Nephron (organoid): ENCODE measurements at regions not wholly inside any gene's neighbourhood (a gene's known extent, or its start where the extent isn't known, plus 50 kb on each side); places are given as distances from the start of the nearest gene placed in this dataset.

Experiments
- H3K27ac Mint-ChIP-seq, 3 experiments: 2 replicates each; pipeline ENCODE4 v1.8.0; 2020; ENCODE audit warnings: mixed read lengths in 3 of 3, mild to moderate bottlenecking in 2 of 3, moderate library complexity in 1 of 3
- H3K27me3 Mint-ChIP-seq: 2 replicates; pipeline ENCODE4 v1.8.0; 2021; ENCODE audit warnings: low read depth, mild to moderate bottlenecking, moderate library complexity, mixed read lengths
- H3K36me3 Mint-ChIP-seq: 2 replicates; pipeline ENCODE4 v1.8.0; 2020; ENCODE audit warnings: low read depth, mixed read lengths
- H3K4me1 Mint-ChIP-seq: 2 replicates; pipeline ENCODE4 v1.8.0; 2020; ENCODE audit warnings: mixed read lengths
- H3K4me3 Mint-ChIP-seq, 3 experiments: 2 replicates each; pipeline ENCODE4 v1.8.0; 2020; ENCODE audit warnings: mild to moderate bottlenecking in 3 of 3, mixed read lengths in 3 of 3, moderate library complexity in 2 of 3
- H3K9me3 Mint-ChIP-seq: 2 replicates; pipeline ENCODE4 v1.8.0; 2020; ENCODE audit warnings: mixed read lengths
- TF ChIP-seq, protein P1 (sequence below), 3 experiments: fragments of 200-600 bp; sonication (generic); IDR thresholded peaks; one replicate each; pipeline ENCODE4 v1.5.0; 2021; ENCODE audit warnings: antibody characterized with exemption in 3 of 3; ENCODE audit not compliant: unreplicated experiment in 3 of 3

- Mint-ChIP-seq H3K27ac (no peak overlapping the region), H3K36me3 (no peaks in the 10 kb centered on the region)
These were observed 437.2 kb downstream of the HINT1 start for GRCh38 chr5:130727830-130728229.

GRCh38 chr5:130724658-130725057, 440.4 kb downstream of the HINT1 start:
- H3K27me3 Mint-ChIP-seq = no peaks in the 10 kb centered on the region
- H3K27ac Mint-ChIP-seq = no peak overlapping the region

More at GRCh38 chr5:130727830-130728229, 437.2 kb downstream of the HINT1 start:
- no peak overlapping the region for H3K4me3 Mint-ChIP-seq
- peaks cover 10% of the 10 kb centered on the region for H3K9me3 Mint-ChIP-seq
- H3K4me1 Mint-ChIP-seq = no peaks in the 10 kb centered on the region
- no peaks in the 10 kb centered on the region for H3K27me3 Mint-ChIP-seq
- TF ChIP-seq, protein P1, sequence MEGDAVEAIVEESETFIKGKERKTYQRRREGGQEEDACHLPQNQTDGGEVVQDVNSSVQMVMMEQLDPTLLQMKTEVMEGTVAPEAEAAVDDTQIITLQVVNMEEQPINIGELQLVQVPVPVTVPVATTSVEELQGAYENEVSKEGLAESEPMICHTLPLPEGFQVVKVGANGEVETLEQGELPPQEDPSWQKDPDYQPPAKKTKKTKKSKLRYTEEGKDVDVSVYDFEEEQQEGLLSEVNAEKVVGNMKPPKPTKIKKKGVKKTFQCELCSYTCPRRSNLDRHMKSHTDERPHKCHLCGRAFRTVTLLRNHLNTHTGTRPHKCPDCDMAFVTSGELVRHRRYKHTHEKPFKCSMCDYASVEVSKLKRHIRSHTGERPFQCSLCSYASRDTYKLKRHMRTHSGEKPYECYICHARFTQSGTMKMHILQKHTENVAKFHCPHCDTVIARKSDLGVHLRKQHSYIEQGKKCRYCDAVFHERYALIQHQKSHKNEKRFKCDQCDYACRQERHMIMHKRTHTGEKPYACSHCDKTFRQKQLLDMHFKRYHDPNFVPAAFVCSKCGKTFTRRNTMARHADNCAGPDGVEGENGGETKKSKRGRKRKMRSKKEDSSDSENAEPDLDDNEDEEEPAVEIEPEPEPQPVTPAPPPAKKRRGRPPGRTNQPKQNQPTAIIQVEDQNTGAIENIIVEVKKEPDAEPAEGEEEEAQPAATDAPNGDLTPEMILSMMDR (IDR thresholded peaks at IDR 0.05; ENCODE audit: unreplicated experiment in 3 of 3) = no peak

DNA sequence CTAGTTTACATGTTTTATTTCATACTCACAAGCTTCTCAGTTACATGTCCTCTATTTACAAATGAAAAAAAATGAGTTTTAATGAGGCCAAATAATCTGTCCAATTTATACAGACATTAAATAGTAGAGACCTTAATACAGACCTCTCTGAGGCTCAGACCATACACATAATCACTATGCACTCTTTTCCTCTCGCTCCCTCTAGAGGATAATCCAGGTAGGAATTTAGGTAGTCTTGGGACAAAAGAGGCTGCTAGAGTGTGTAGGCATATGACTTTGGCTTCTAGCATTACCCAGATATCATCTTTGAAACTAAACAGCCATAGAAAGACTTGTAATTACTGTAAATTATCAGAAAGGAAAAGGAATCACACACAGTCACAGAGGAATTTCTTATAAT, 444.7 kb downstream of the HINT1 start:
- no peak overlapping the region for H3K27ac Mint-ChIP-seq
- H3K4me1 Mint-ChIP-seq = no peaks in the 10 kb centered on the region
- no peak overlapping the region for H3K4me3 Mint-ChIP-seq
- H3K36me3 Mint-ChIP-seq = no peaks in the 10 kb centered on the region
- TF ChIP-seq, protein P1 (IDR thresholded peaks at IDR 0.05; ENCODE audit: unreplicated experiment in 3 of 3) = peak; percentile 57 to 63 (median 58)
- no peaks in the 10 kb centered on the region for H3K27me3 Mint-ChIP-seq
- H3K9me3 Mint-ChIP-seq = no peaks in the 10 kb centered on the region

More at GRCh38 chr5:130724658-130725057, 440.4 kb downstream of the HINT1 start:
- Mint-ChIP-seq H3K4me3 (no peak overlapping the region), H3K4me1 (no peaks in the 10 kb centered on the region), H3K9me3 (no peaks in the 10 kb centered on the region), H3K36me3 (no peaks in the 10 kb centered on the region)
- TF ChIP-seq, protein P1 (IDR thresholded peaks at IDR 0.05; ENCODE audit: unreplicated experiment in 3 of 3) = no peak

GRCh38 chr5:130715541-130715940, 449.5 kb downstream of the HINT1 start:
- H3K27ac Mint-ChIP-seq = no peak overlapping the region
- H3K4me3 Mint-ChIP-seq = no peak overlapping the region
- TF ChIP-seq, protein P1 (IDR thresholded peaks at IDR 0.05; ENCODE audit: unreplicated experiment in 3 of 3) = no peak
- H3K36me3 Mint-ChIP-seq = no peaks in the 10 kb centered on the region
- H3K9me3 Mint-ChIP-seq = no peaks in the 10 kb centered on the region
- H3K27me3 Mint-ChIP-seq = no peaks in the 10 kb centered on the region
- no peaks in the 10 kb centered on the region for H3K4me1 Mint-ChIP-seq

GRCh38 chr5:130714200-130714599, 450.9 kb downstream of the HINT1 start:
- Mint-ChIP-seq H3K4me1 (no peaks in the 10 kb centered on the region), H3K27me3 (no peaks in the 10 kb centered on the region), H3K9me3 (no peaks in the 10 kb centered on the region), H3K4me3 (no peak overlapping the region), H3K27ac (no peak overlapping the region), H3K36me3 (no peaks in the 10 kb centered on the region)
- TF ChIP-seq, protein P1 (IDR thresholded peaks at IDR 0.05; ENCODE audit: unreplicated experiment in 3 of 3) = no peak

DNA sequence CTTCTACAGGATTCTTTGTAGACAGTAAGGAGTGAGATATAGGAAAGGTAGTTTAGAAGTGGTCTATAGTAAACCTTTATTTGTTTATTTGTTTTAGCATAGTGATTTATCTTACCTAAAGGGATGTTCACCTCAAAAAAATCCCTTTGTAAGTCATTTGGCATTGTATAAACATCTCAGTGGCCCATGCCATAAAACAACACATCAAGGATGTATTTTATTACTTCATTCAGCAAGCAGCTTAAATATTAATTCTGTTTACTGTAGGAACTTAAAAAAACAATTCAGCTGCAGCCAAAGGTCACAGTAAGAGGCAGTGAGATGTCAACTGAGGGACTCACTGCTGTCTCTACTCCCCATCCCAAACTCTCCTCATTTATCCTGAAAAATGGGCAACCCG, 452.7 kb downstream of the HINT1 start:
- Mint-ChIP-seq H3K36me3 (no peaks in the 10 kb centered on the region), H3K4me3 (no peak overlapping the region), H3K4me1 (no peaks in the 10 kb centered on the region), H3K27ac (no peak overlapping the region), H3K27me3 (no peaks in the 10 kb centered on the region), H3K9me3 (no peaks in the 10 kb centered on the region)
- TF ChIP-seq, protein P1 (IDR thresholded peaks at IDR 0.05; ENCODE audit: unreplicated experiment in 3 of 3) = no peak
